HG03378 (cell line): ENCODE measurements at regions not wholly inside any gene's neighbourhood (a gene's known extent, or its start where the extent isn't known, plus 50 kb on each side); places are given as distances from the start of the nearest gene placed in this dataset.
"Not testable (repeated sequence)": the region's sequence is repeated elsewhere in the genome, so short reads cannot be mapped to it uniquely, and the experiment has no call there.

Experiments
- ATAC-seq: cut with Tn5 transposase; IDR thresholded peaks from one replicate; pipeline ENCODE4 v1.9.1; 2021; ENCODE audit warnings: mild to moderate bottlenecking, moderate library complexity; ENCODE audit not compliant: unreplicated experiment

GRCh38 chr10:33867199-33867789, 532.8 kb upstream of the NRP1 start:
- ATAC-seq, result not testable (repeated sequence)

- ATAC-seq, result no peak
Measured at GRCh38 chr10:33863352-33863751, 528.9 kb upstream of the NRP1 start.

DNA sequence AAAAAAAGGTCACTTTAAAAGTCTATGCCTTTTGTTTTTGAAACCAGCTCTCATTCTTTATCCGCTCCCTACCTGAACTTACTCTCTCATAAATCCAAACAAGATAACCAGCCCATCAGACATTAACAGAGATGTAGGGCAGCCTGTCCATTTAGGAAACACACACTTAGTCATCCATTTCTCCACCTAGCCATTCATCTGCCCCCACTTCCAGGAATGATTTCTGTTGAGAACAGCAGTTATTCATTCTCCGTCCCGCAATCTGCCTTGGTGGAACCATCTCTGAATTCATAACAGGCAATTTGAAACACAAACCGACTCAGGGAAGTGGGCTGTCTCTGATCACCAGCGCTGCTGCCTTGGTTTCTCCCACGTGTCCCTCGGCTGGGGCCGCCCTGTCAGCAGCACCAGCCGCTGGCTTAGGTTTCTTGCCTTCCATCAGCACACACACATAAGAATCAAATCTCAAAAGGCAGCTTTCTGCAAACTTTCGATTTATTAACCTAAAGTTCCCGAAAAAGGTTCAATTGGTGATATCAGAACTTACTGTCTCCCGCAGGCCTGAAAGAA, 528.2 kb upstream of the NRP1 start:
- ATAC-seq, result no peak

GRCh38 chr10:33861833-33862232, 527.4 kb upstream of the NRP1 start:
- no peak for ATAC-seq

- no peak for ATAC-seq
Measured at GRCh38 chr10:33861016-33861704, 526.7 kb upstream of the NRP1 start.

DNA sequence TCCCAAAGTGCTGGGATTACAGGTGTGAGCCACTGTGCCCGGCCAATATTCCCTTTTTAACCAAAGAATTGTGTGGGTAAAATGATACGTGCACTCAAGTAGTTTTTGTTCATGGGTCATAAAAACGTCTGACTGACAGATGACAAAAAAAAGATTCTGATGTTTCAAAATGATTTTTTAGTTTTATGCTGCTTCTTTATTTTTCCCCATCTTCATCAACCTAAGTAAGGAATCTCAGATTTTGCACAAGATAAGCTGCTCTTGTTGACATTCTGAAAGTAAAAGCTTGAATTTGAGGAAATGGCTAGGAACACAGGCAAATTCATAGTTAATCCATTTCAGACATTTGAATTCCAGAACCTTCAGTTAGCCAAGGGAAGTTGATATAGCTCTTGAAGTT, 526.1 kb upstream of the NRP1 start:
- no peak for ATAC-seq

DNA sequence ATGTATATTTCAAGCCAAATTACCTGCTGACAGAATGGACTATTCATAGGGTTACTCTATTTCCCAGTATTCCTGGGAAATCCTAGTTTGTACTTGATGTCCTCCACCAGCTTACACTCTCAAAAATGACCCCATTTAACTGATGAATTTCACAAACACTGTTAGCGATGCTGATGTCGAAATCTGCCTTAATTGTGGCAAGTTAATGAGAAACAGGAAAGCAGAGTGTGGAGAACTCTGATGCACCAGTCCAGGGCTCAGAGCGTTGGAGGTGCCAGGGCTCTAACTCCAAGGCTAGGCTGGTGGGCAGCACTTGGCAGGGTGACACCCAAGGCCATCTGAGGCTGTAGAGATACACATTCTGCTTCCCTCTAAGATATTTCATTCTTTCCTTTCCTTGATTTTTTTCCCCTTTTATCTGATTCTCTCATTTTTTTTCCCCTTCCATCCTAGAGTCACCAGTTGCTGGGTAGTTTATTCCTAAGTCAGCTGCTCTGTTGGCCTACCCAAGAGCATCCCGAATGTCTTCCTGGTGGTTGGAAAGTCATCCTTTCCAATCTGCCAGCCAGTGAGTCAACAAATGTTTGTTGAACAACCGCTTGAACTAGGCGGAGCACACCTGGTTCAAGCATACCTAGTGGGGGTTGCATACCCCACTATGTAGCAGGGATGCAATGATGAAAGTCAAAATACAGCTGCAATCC, 525.0 kb upstream of the NRP1 start:
- ATAC-seq, result no peak

DNA sequence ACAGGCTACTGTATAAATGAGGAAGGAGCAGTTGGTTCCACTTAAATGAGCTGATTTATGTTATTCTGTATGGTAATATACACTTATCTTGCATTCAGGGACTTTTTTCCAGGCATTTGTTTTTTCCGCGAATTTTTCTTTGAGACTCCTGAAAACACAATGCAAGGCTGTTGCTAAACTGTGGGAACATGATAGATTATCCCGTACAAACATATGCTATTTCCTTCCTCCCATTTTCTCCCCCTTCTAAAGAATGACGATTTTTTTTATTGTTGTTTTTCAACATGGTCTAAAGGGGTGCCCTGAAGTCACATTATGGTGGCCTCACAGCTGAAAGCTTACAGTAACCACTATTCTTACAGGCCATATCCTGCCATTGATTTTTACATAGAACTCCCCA, 523.9 kb upstream of the NRP1 start:
- no peak for ATAC-seq

- not testable (repeated sequence) for ATAC-seq
Measured at GRCh38 chr10:33853221-33853620, 518.8 kb upstream of the NRP1 start.

GRCh38 chr10:33843379-33843778, 508.9 kb upstream of the NRP1 start:
- ATAC-seq, result no peak

- no peak for ATAC-seq
Measured at GRCh38 chr10:33841678-33842077, 507.2 kb upstream of the NRP1 start.

- ATAC-seq, result no peak
Measured at GRCh38 chr10:33838731-33839130, 504.3 kb upstream of the NRP1 start.

GRCh38 chr10:33837736-33838135, 503.3 kb upstream of the NRP1 start:
- ATAC-seq, result no peak

GRCh38 chr10:33835556-33835955, 501.1 kb upstream of the NRP1 start:
- no peak for ATAC-seq

GRCh38 chr10:33833566-33833965, 499.1 kb upstream of the NRP1 start:
- ATAC-seq, result no peak

- ATAC-seq, result no peak
Measured at GRCh38 chr10:33832124-33832787, 497.8 kb upstream of the NRP1 start.

DNA sequence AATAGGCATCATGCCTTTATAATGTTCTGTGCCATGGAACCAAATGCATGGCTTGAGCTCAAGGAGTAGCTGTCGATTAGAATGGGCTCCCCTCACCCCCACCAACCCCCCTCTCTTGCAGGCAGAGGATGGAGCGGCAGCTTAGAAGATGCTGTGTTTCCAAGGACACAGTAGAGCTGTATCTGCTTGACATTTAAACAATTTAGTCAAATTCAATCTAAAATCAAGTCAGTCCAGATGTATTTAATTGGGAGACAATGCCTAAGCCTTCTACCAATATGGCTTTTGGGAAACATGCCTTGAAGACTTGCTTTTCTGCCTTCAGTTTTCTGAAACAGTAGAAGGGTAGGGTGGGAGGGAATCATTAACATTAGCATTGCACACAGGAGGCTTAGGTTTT, 497.1 kb upstream of the NRP1 start:
- ATAC-seq, result no peak

DNA sequence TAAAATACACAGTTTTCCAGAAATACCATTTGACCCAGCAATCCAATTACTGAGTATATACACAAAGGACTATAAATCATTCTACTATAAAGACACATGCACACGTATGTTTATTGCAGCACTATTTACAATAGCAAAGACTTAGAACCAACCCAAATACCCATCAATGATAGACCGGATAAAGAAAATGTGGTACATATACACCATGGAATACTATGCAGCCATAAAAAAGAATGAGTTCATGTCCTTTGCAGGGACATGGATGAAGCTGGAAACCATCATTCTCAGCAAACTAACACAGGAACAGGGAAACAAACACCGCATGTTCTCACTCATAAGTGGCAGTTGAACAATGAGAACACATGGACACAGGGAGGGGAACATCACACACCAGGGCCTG, 495.4 kb upstream of the NRP1 start:
- ATAC-seq, result not testable (repeated sequence)

DNA sequence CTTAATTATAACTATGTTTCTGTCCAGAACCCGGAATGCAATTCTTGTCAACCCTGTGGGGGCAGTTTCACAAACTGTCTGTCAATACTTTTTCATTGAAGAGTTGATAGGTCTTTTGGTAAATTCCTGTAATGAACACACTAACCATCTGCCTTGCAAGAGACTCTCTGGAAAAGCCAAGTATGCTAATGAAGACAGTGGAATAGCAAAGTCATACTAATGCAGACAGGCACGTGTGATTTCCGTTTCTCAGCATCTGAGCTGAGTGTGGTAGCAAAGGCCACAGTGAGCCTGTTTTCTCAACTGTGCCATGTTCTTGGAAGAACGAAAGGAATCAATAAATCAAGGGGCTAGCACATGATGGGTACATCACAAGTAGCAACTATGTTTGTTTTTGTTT, 494.1 kb upstream of the NRP1 start:
- ATAC-seq, result no peak

- no peak for ATAC-seq
Measured at GRCh38 chr10:33826186-33826585, 491.7 kb upstream of the NRP1 start.

GRCh38 chr10:33822774-33823173, 488.3 kb upstream of the NRP1 start:
- no peak for ATAC-seq
